ENCODE measurements at regions not wholly inside any gene's neighbourhood (a gene's known extent, or its start where the extent isn't known, plus 50 kb on each side); places are given as distances from the start of the nearest gene placed in this dataset.

DNA sequence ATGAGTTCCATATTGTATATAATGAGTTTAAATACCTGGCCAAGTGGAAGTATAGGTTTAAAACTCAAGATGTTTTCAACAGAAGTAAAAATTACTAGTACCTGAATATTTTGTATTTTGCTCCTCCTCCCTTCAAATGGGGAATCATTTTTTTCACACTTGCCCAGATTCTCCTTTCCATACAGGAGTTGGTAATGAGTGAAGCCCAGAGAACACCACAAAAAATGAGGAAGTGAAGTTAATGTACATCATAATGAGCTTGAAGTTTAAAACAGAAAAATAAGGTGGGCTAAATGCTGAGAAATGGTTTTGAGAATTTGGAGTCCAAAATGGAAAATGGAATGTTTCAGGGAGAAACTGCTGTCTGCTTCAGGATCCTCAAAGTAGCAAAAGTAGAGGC, 364.8 kb upstream of the EMCN start:
- TF ChIP-seq, protein P1, sequence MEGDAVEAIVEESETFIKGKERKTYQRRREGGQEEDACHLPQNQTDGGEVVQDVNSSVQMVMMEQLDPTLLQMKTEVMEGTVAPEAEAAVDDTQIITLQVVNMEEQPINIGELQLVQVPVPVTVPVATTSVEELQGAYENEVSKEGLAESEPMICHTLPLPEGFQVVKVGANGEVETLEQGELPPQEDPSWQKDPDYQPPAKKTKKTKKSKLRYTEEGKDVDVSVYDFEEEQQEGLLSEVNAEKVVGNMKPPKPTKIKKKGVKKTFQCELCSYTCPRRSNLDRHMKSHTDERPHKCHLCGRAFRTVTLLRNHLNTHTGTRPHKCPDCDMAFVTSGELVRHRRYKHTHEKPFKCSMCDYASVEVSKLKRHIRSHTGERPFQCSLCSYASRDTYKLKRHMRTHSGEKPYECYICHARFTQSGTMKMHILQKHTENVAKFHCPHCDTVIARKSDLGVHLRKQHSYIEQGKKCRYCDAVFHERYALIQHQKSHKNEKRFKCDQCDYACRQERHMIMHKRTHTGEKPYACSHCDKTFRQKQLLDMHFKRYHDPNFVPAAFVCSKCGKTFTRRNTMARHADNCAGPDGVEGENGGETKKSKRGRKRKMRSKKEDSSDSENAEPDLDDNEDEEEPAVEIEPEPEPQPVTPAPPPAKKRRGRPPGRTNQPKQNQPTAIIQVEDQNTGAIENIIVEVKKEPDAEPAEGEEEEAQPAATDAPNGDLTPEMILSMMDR (IDR thresholded peaks at IDR 0.05; ENCODE audit: insufficient read depth, low read length, poor library complexity, severe bottlenecking), result no peak
- TF ChIP-seq EZH2phosphoT487 (conservative IDR thresholded peaks at IDR 0.05; ENCODE audit: low read length), result no peak

Measured in SU-DHL-6 (cell line).